SK-N-MC (cell line): ENCODE measurements at regions not wholly inside any gene's neighbourhood (a gene's known extent, or its start where the extent isn't known, plus 50 kb on each side); places are given as distances from the start of the nearest gene placed in this dataset.

ENCODE experiments used
- DNase-seq: peaks from one replicate; pipeline ENCODE4 v3.0.0-alpha.2; 2011; ENCODE audit warnings: low read depth, low spot score
- H3K27ac ChIP-seq: fragments of 200-600 bp; sonication (generic); 2 replicates; pipeline ENCODE4 v1.5.1; 2016; ENCODE audit warnings: mixed run types
- H3K36me3 ChIP-seq: fragments of 200-600 bp; sonication (generic); 2 replicates; pipeline ENCODE4 v1.6.1; 2017; ENCODE audit warnings: antibody characterized with exemption, low read length, mixed read lengths; ENCODE audit not compliant: insufficient read depth
- H3K4me3 ChIP-seq: fragments of 200-600 bp; sonication (generic); 2 replicates; pipeline ENCODE4 v1.5.1; 2016
- H3K9ac ChIP-seq: fragments of 200-600 bp; sonication (generic); 2 replicates; pipeline ENCODE4 v1.8.0; 2017; ENCODE audit warnings: mixed run types, mixed read lengths; ENCODE audit not compliant: insufficient read length
- H3K9me3 ChIP-seq: fragments of 200-600 bp; sonication (generic); 2 replicates; pipeline ENCODE4 v1.6.1; 2017; ENCODE audit warnings: low read depth, mild to moderate bottlenecking, antibody characterized with exemption, low read length, moderate library complexity, mixed read lengths
- EZH2 ChIP-seq: fragments of 200-600 bp; sonication (generic); IDR thresholded peaks from one replicate; pipeline ENCODE4 v1.6.1; 2017; ENCODE audit warnings: antibody characterized with exemption
- FOXP2 ChIP-seq: optimal IDR thresholded peaks from 2 replicates; pipeline ENCODE3; 2011; ENCODE audit warnings: mild to moderate bottlenecking, moderate library complexity; ENCODE audit not compliant: insufficient read depth; ENCODE audit errors: extremely low read length, control extremely low read depth
- POLR2AphosphoS5 ChIP-seq: IDR thresholded peaks from 2 replicates; pipeline ENCODE4 v1.6.1; 2012; ENCODE audit warnings: mild to moderate bottlenecking, low read depth, low read length, borderline replicate concordance

DNA sequence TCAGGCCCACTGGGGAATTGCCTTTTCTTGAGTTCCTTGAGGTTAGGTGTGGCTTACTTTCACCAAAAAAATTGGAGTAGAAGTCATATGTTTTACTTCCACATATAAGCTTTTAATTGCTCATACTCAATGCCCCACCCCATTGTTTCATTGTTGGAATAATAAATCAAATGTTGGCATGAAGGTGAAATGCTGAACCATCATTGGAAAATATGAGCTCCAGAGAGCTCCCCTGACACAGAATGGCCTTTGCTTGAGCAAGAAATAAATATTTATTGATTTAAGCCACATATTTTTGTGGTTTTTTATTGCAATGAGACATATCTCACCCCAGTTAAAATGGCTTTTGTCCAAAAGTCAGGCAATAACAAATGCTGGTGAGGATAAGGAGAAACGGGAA, 167.3 kb upstream of the SRD5A2 start:
- H3K4me3 ChIP-seq, result no peak overlapping the region
- H3K36me3 ChIP-seq, result no peaks in the 10 kb centered on the region
- H3K9me3 ChIP-seq, result no peaks in the 10 kb centered on the region
- DNase-seq, result no peak
- no peak overlapping the region for H3K27ac ChIP-seq
- no peak overlapping the region for H3K9ac ChIP-seq
- TF ChIP-seq EZH2 (no peak), FOXP2 (no peak), POLR2AphosphoS5 (no peak)

DNA sequence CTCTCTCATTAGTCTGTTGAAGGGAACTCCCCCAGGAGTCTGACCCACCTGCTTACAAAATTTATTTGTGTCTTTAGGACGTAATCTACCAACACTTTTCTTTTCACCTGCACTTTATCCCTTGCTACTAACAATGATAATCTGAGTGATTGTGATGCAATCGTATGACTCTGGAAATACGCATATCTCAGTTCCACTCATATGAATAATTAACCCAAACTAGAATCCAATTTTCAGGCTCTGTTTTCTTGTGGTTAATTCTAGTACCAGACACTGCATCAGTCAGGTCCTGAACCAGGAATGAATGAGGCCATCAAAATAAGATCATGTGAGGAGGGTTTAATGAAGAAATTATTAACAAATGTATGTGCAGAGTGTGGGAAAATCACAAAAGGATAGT, 158.4 kb upstream of the SRD5A2 start:
- DNase-seq, result no peak
- Histone ChIP-seq H3K4me3 (no peak overlapping the region), H3K36me3 (no peaks in the 10 kb centered on the region), H3K9me3 (no peaks in the 10 kb centered on the region), H3K27ac (no peak overlapping the region), H3K9ac (no peak overlapping the region)
- TF ChIP-seq EZH2 (no peak), FOXP2 (no peak), POLR2AphosphoS5 (no peak)

DNA sequence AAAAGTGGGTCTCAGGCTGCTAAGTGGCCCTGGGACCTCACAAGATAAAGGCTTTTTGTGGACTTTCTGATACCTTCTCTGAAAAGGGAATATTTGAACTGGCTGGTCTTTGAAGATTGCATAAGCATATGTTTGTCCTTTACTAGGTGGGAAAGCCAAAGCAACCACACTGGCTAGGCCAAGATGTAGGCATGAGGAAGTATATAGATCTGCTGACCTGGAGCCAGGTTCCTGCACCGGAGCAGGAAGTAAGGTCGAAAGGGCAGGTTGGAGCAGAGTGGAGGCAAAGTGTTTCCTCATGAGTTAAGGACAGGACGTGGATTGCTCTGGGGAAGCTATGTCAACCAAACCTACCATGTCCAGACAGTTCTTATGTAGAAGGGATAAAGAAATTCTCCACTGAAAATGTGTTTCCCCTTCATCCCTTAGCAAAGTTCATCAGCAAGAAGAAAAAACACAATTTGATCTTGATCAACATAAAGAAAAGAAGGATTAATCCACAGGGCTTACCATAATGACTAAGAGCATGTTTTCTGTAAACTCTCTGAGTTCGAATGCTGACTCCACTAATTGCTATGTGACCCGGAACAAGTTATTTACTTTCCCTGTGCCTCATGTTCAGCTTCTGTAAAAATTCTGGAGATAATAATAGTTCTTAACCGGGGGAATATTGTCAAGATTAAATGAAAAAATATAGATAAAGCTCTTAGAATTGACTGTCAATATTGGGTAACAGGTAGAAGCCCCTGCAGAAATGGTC, 156.1 kb upstream of the SRD5A2 start:
- H3K36me3 ChIP-seq, result no peaks in the 10 kb centered on the region
- no peaks in the 10 kb centered on the region for H3K9me3 ChIP-seq
- no peak for DNase-seq
- TF ChIP-seq EZH2 (no peak), POLR2AphosphoS5 (no peak), FOXP2 (no peak)
- no peak overlapping the region for H3K4me3 ChIP-seq
- H3K27ac ChIP-seq, result no peak overlapping the region
- no peak overlapping the region for H3K9ac ChIP-seq

DNA sequence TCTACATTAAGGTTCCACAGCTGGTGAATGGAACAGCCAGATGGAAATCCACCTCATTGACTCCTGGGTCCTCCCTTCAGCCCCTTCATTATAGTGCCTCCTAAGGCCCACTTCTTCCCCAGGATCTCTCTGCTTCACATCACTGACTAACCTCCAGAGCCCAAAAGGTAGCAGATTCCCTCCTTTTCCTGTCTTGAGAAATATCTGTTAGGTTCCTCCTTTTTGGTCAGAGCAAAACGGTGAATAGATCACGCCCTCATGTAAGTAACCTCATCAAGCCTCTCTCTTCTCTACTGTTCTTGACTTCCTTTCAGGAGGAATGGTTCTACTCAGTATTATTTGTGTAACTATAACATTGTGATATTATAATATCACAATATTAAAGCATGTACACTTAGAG, 155.0 kb upstream of the SRD5A2 start:
- Histone ChIP-seq H3K9ac (no peak overlapping the region), H3K36me3 (no peaks in the 10 kb centered on the region), H3K9me3 (no peaks in the 10 kb centered on the region), H3K4me3 (no peak overlapping the region), H3K27ac (no peak overlapping the region)
- TF ChIP-seq POLR2AphosphoS5 (no peak), FOXP2 (no peak), EZH2 (no peak)
- no peak for DNase-seq

DNA sequence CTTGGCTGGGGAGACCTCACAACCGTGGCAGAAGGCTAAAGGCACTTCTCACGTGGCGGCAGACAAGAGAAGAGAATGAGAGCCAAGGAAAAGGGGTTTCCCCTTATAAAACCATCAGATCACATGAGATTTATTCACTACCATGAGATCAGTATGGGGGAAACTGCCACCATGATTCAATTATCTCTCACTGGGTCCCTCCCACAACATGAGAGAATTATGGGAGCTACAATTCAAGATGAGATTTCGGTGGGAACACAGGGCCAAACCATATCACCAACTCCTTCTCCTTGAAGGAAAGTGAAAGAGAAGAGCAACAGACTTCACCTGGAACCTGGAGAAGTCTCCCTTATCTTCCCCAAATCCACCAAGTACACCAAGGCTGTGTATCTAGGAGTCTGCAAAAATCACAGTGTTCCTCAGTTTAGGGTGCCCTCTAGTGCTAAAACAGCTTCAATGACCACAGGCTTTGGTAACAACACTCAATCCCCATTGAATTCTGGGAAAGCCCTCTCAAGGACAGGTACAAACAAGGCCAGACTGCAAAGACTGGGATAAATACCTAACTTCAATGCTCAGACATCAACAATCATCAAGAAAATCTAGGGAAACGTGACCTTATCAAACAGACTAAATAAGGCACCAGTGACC, 148.8 kb upstream of the SRD5A2 start:
- no peak for DNase-seq
- no peak overlapping the region for H3K27ac ChIP-seq
- no peak overlapping the region for H3K4me3 ChIP-seq
- H3K9ac ChIP-seq, result no peak overlapping the region
- H3K36me3 ChIP-seq, result no peaks in the 10 kb centered on the region
- no peak for TF ChIP-seq EZH2
- no peak for TF ChIP-seq FOXP2
- TF ChIP-seq POLR2AphosphoS5, result no peak
- H3K9me3 ChIP-seq, result no peaks in the 10 kb centered on the region

DNA sequence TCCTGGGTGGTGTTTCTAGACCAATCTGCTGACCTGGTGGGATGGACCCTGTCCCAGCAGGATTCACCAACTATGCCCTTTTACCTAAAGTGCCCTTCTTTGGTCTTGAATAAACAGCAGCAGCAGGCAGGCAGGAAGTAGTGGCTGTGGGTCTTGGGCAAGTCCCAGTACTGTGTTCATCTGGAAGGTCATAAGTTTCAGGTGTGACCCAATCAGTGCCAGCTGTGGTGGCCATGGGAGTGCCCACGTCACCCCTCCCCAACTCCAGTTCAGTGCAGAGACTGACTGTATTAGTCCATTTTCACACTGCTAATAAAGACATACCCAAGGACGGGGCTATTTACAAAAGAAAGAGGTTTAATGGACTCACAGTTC, 148.3 kb upstream of the SRD5A2 start:
- TF ChIP-seq FOXP2, result no peak
- H3K27ac ChIP-seq, result no peak overlapping the region
- no peak for DNase-seq

DNA sequence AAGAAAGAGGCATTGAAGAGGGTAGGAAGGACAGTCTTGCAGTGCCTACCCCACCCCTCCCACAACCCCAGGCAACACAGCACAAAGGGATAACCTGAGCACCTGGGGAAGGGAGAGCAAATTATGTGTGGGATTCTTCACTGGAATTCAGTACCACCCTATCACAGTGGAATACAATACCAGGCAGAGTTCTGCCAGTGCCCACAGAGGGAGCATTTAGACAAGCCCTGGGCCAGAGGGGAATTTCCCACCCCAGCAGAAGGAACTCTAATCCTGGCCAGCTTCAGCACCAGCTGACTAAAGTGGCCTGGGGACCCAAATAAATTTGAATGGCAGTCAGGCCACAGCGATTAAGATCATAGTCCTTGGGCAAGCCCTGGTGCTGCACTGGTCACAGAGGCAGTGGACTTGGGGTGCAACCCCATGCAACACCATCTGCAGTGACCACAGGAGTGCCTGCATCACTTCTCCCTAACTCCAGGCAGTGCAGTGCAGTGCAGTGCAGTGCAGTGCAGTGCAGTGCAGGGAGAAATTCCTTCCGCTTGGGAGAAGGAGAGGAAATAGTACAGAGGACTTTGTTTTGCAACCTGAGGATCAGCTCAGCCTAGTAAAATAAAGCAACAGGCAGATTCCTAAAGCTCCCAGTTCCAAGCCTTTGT, 147.8 kb upstream of the SRD5A2 start:
- H3K36me3 ChIP-seq, result no peaks in the 10 kb centered on the region
- no peak overlapping the region for H3K9ac ChIP-seq
- no peak overlapping the region for H3K27ac ChIP-seq
- TF ChIP-seq FOXP2 (no peak), EZH2 (no peak), POLR2AphosphoS5 (no peak)
- no peak for DNase-seq
- H3K4me3 ChIP-seq, result no peak overlapping the region
- H3K9me3 ChIP-seq, result no peaks in the 10 kb centered on the region

More for the DNA sequence above, 148.3 kb upstream of the SRD5A2 start:
- no peaks in the 10 kb centered on the region for H3K36me3 ChIP-seq
- no peaks in the 10 kb centered on the region for H3K9me3 ChIP-seq
- no peak overlapping the region for H3K9ac ChIP-seq
- H3K4me3 ChIP-seq, result no peak overlapping the region

DNA sequence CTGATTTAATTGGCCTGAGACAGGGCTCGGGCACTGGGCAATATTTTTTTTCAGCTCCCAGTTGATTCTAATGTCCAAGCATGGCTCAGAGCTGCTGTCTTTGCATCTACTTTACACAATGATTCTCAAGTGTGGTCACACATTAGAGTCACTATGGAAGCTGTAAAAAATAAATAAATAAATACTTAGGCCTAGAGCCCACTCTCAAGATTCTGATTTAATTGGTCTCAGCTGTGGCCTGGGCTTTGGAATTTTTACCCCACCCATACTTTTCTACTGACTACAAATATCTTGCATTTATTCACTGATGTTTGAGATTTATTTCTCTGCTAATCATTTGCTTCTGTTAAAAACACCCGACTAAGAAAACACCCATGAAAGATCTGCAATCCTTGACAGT, 145.7 kb upstream of the SRD5A2 start:
- Histone ChIP-seq H3K27ac (no peak overlapping the region), H3K9ac (no peak overlapping the region), H3K36me3 (no peaks in the 10 kb centered on the region), H3K4me3 (no peak overlapping the region), H3K9me3 (no peaks in the 10 kb centered on the region)
- no peak for DNase-seq
- TF ChIP-seq EZH2, result no peak
- no peak for TF ChIP-seq POLR2AphosphoS5
- TF ChIP-seq FOXP2, result no peak
